WTC11 (cell line): ENCODE measurements at regions not wholly inside any gene's neighbourhood (a gene's known extent, or its start where the extent isn't known, plus 50 kb on each side); places are given as distances from the start of the nearest gene placed in this dataset.

ENCODE experiments used
- ATAC-seq: fragments of 200-7000 bp; cut with Tn5 transposase; 2 replicates; pipeline ENCODE4 v1.10.0; 2021; ENCODE audit warnings: mild to moderate bottlenecking, moderate library complexity
- CTCF ChIA-PET: fragments of 300-600 bp; sonication (Branson Sonifier 250); formaldehyde crosslinking; loops from one replicate; lab custom pipeline; 2021; ENCODE audit warnings: antibody characterized with exemption; lab: Charles Lee
- POLR2A ChIA-PET: fragments of 350-600 bp; sonication (Branson Sonifier 250); formaldehyde crosslinking; loops from one replicate; lab custom pipeline; 2021; ENCODE audit warnings: antibody characterized with exemption; lab: Charles Lee
- DNase-seq: peaks from one replicate; pipeline ENCODE4 v3.0.0; 2021; ENCODE audit warnings: low spot score
- H3K27ac Mint-ChIP-seq: 2 replicates; pipeline ENCODE4 v1.8.0; 2021; ENCODE audit warnings: mixed read lengths
- H3K27me3 Mint-ChIP-seq: 2 replicates; pipeline ENCODE4 v1.8.0; 2021; ENCODE audit warnings: low read depth, mild to moderate bottlenecking, moderate library complexity, mixed read lengths
- H3K36me3 Mint-ChIP-seq: 2 replicates; pipeline ENCODE4 v1.8.0; 2021; ENCODE audit warnings: mixed read lengths
- H3K4me1 Mint-ChIP-seq: 2 replicates; pipeline ENCODE4 v1.8.0; 2022; ENCODE audit warnings: mixed read lengths
- H3K4me3 Mint-ChIP-seq: 2 replicates; pipeline ENCODE4 v1.8.0; 2021; ENCODE audit warnings: mild to moderate bottlenecking, moderate library complexity, mixed read lengths
- H3K9me3 Mint-ChIP-seq: 2 replicates; pipeline ENCODE4 v1.8.0; 2021; ENCODE audit warnings: mixed read lengths
- CDX4 ChIP-seq: fragments of 250-450 bp; sonication (Bioruptor Pico); IDR thresholded peaks from 2 replicates; pipeline ENCODE4 v1.9.0; 2021; ENCODE audit warnings: moderate library complexity, mild to moderate bottlenecking, inconsistent platforms, borderline replicate concordance
- CREB1 ChIP-seq: sonication (generic); formaldehyde crosslinking; IDR thresholded peaks from 2 replicates; pipeline ENCODE4 v1.8.0; 2023; ENCODE audit warnings: mild to moderate bottlenecking, missing genetic modification reagents
- ETV6 ChIP-seq: sonication (generic); formaldehyde crosslinking; IDR thresholded peaks from 2 replicates; pipeline ENCODE4 v1.8.1; 2022; ENCODE audit warnings: mild to moderate bottlenecking, missing genetic modification reagents
- GRHL2 ChIP-seq: fragments of 250-450 bp; sonication (Bioruptor Pico); IDR thresholded peaks from 2 replicates; pipeline ENCODE4 v1.8.0; 2022; ENCODE audit warnings: mild to moderate bottlenecking, moderate library complexity; ENCODE audit not compliant: insufficient replicate concordance, severe bottlenecking
- IRF2 ChIP-seq: sonication (generic); formaldehyde crosslinking; IDR thresholded peaks from 2 replicates; pipeline ENCODE4 v1.8.0; 2022; ENCODE audit warnings: low read depth, missing genetic modification reagents, borderline replicate concordance
- KAT7 ChIP-seq: sonication (generic); formaldehyde crosslinking; IDR thresholded peaks from 2 replicates; pipeline ENCODE4 v1.8.1; 2023; ENCODE audit warnings: missing genetic modification reagents, mild to moderate bottlenecking, borderline replicate concordance
- NFYB ChIP-seq: sonication (generic); formaldehyde crosslinking; conservative IDR thresholded peaks from 2 replicates; pipeline ENCODE4 v1.8.0; 2022; ENCODE audit warnings: low read depth, missing genetic modification reagents
- RELA ChIP-seq: sonication (generic); formaldehyde crosslinking; IDR thresholded peaks from 2 replicates; pipeline ENCODE4 v1.8.1; 2022; ENCODE audit warnings: missing genetic modification reagents, mild to moderate bottlenecking, borderline replicate concordance
- RORB ChIP-seq: fragments of 250-450 bp; sonication (Bioruptor Pico); IDR thresholded peaks from 2 replicates; pipeline ENCODE4 v1.9.0; 2021; ENCODE audit warnings: mild to moderate bottlenecking
- SMAD4 ChIP-seq: sonication (generic); formaldehyde crosslinking; IDR thresholded peaks from 2 replicates; pipeline ENCODE4 v1.8.0; 2022; ENCODE audit warnings: mild to moderate bottlenecking, missing genetic modification reagents
- SP1 ChIP-seq: sonication (generic); formaldehyde crosslinking; conservative IDR thresholded peaks from 2 replicates; pipeline ENCODE4 v1.8.1; 2022; ENCODE audit warnings: missing genetic modification reagents
- TEAD4 ChIP-seq: sonication (generic); formaldehyde crosslinking; IDR thresholded peaks from 2 replicates; pipeline ENCODE4 v1.8.0; 2022; ENCODE audit warnings: mild to moderate bottlenecking, missing genetic modification reagents
- ZNF219 ChIP-seq: sonication (generic); formaldehyde crosslinking; IDR thresholded peaks from 2 replicates; pipeline ENCODE4 v1.8.0; 2023; ENCODE audit warnings: missing genetic modification reagents, mild to moderate bottlenecking, borderline replicate concordance
- TF ChIP-seq, protein P1 (sequence below): fragments of 250-450 bp; sonication (Bioruptor Pico); IDR thresholded peaks from 2 replicates; pipeline ENCODE4 v1.9.0; 2021; ENCODE audit warnings: mild to moderate bottlenecking
- TF ChIP-seq, protein P2 (sequence below): sonication (generic); formaldehyde crosslinking; IDR thresholded peaks from 2 replicates; pipeline ENCODE4 v1.8.1; 2023; ENCODE audit warnings: mild to moderate bottlenecking, missing genetic modification reagents, moderate library complexity
- TF ChIP-seq, protein P3 (sequence below): sonication (generic); formaldehyde crosslinking; IDR thresholded peaks from 2 replicates; pipeline ENCODE4 v1.8.0; 2022; ENCODE audit warnings: missing genetic modification reagents

GRCh38 chr5:133888625-133888991 is 79.8 kb downstream of the C5orf15 start (continued):
- TF ChIP-seq CREB1 (no peak), NFYB (CRISPR knock-in tag) (no peak), GRHL2 (CRISPR knock-in tag) (no peak), IRF2 (CRISPR knock-in tag) (no peak), KAT7 (CRISPR knock-in tag) (no peak), ZNF219 (CRISPR knock-in tag) (no peak)
- TF ChIP-seq, protein P1, sequence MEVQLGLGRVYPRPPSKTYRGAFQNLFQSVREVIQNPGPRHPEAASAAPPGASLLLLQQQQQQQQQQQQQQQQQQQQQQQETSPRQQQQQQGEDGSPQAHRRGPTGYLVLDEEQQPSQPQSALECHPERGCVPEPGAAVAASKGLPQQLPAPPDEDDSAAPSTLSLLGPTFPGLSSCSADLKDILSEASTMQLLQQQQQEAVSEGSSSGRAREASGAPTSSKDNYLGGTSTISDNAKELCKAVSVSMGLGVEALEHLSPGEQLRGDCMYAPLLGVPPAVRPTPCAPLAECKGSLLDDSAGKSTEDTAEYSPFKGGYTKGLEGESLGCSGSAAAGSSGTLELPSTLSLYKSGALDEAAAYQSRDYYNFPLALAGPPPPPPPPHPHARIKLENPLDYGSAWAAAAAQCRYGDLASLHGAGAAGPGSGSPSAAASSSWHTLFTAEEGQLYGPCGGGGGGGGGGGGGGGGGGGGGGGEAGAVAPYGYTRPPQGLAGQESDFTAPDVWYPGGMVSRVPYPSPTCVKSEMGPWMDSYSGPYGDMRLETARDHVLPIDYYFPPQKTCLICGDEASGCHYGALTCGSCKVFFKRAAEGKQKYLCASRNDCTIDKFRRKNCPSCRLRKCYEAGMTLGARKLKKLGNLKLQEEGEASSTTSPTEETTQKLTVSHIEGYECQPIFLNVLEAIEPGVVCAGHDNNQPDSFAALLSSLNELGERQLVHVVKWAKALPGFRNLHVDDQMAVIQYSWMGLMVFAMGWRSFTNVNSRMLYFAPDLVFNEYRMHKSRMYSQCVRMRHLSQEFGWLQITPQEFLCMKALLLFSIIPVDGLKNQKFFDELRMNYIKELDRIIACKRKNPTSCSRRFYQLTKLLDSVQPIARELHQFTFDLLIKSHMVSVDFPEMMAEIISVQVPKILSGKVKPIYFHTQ (CRISPR knock-in tag), result no peak

DNA sequence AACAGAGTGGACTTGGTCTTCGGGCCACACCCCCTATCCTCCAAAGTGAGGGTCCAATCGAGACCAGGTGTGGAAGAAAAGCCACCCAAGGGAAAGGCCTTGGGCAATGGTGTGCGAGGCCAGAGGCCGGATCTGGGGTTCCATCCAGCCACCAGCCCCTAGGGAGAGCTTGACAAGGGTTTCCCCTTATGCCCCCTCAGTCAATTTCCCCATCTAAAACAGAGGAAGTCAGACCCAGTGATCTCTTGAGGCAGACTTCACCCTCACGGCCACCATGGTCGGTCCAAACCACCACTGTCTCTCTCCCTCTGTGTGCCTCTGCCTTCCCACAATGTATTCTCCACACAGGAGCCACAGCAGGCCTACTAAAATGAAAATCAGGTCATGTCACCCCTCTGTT is 82.9 kb downstream of the C5orf15 start:
- H3K27me3 Mint-ChIP-seq, result no peaks in the 10 kb centered on the region; the same call in 1 of the 2 replicates
- DNase-seq (no peak), ATAC-seq (no peak)
- H3K4me1 Mint-ChIP-seq, result peaks cover 8% of the 10 kb centered on the region; the same call in 1 of the 2 replicates
- CTCF ChIA-PET, result interaction anchor here (0.6 kb wide), 1 partner anchor 18 kb away, joined by 5 read pairs; no protein-coding TSS in a partner anchor
- H3K27ac Mint-ChIP-seq, result no peak overlapping the region
- TF ChIP-seq CDX4 (CRISPR knock-in tag) (no peak), RELA (CRISPR knock-in tag) (no peak)
- H3K4me3 Mint-ChIP-seq, result no peak overlapping the region
- no peaks in the 10 kb centered on the region for H3K36me3 Mint-ChIP-seq
- H3K9me3 Mint-ChIP-seq, result peaks cover 4% of the 10 kb centered on the region; the same call in 1 of the 2 replicates
- POLR2A ChIA-PET, result no interaction called here

DNA sequence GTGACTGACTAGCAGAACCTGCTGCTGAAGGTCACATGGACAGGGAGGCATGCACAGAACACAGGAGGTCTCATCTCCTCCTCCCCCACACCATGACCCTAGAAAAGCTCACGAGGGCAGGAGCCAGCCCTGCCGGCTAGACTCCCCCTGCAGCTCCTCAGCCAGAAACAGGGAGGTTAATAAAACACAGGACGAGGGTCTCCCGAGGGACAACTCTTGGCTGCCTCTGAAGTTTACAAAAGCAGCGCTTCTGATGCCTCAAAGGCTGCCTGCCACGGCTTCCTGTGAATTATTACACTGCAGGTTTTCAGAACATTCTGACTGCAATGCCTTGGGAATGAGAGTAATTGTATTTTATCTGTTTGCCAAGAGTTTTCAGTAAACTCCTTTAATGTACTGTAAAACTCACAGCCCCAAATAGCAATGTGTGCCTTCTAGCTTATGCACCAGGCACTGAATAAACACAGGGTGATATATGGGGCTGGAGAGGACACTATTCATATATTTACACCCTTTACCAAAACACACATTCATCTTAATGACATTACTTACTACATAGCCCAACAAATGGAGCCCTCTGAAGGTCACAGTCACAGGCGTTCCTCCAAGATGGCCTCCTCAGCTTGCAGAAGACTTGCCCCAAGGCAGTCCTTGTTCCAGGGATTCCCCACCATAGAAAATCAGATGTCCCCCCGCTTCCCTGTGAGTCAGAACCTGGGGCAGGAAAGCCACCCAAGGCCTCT is 83.7 kb downstream of the C5orf15 start:
- TF ChIP-seq RORB (CRISPR knock-in tag) (no peak), IRF2 (CRISPR knock-in tag) (no peak), SP1 (CRISPR knock-in tag) (no peak)
- TF ChIP-seq, all 79 proteins: peak for 0
- ATAC-seq, result no peak
- no peak for DNase-seq
- Mint-ChIP-seq H3K27me3 (no peaks in the 10 kb centered on the region; the same call in 1 of the 2 replicates), H3K4me3 (no peak overlapping the region), H3K36me3 (no peaks in the 10 kb centered on the region), H3K9me3 (peaks cover 4% of the 10 kb centered on the region; the same call in 1 of the 2 replicates), H3K4me1 (peaks cover 8% of the 10 kb centered on the region; the same call in 1 of the 2 replicates), H3K27ac (no peak overlapping the region)
- ChIA-PET CTCF (interaction anchor here (0.6 kb wide), 1 partner anchor 19 kb away, joined by 5 read pairs; no protein-coding TSS in a partner anchor), POLR2A (no interaction called here)

GRCh38 chr5:133883916-133884315 is 84.5 kb downstream of the C5orf15 start:
- Mint-ChIP-seq H3K36me3 (no peaks in the 10 kb centered on the region), H3K9me3 (peaks cover 4% of the 10 kb centered on the region; the same call in 1 of the 2 replicates), H3K27ac (no peak overlapping the region), H3K27me3 (no peaks in the 10 kb centered on the region; the same call in 1 of the 2 replicates), H3K4me1 (peaks cover 8% of the 10 kb centered on the region; the same call in 1 of the 2 replicates), H3K4me3 (no peak overlapping the region)
- no peak for DNase-seq
- no peak for ATAC-seq
- TF ChIP-seq TEAD4 (CRISPR knock-in tag) (no peak), SMAD4 (CRISPR knock-in tag) (no peak), ETV6 (CRISPR knock-in tag) (no peak)
- TF ChIP-seq, protein P2, sequence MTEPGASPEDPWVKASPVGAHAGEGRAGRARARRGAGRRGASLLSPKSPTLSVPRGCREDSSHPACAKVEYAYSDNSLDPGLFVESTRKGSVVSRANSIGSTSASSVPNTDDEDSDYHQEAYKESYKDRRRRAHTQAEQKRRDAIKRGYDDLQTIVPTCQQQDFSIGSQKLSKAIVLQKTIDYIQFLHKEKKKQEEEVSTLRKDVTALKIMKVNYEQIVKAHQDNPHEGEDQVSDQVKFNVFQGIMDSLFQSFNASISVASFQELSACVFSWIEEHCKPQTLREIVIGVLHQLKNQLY (CRISPR knock-in tag), result no peak
- TF ChIP-seq, protein P3, sequence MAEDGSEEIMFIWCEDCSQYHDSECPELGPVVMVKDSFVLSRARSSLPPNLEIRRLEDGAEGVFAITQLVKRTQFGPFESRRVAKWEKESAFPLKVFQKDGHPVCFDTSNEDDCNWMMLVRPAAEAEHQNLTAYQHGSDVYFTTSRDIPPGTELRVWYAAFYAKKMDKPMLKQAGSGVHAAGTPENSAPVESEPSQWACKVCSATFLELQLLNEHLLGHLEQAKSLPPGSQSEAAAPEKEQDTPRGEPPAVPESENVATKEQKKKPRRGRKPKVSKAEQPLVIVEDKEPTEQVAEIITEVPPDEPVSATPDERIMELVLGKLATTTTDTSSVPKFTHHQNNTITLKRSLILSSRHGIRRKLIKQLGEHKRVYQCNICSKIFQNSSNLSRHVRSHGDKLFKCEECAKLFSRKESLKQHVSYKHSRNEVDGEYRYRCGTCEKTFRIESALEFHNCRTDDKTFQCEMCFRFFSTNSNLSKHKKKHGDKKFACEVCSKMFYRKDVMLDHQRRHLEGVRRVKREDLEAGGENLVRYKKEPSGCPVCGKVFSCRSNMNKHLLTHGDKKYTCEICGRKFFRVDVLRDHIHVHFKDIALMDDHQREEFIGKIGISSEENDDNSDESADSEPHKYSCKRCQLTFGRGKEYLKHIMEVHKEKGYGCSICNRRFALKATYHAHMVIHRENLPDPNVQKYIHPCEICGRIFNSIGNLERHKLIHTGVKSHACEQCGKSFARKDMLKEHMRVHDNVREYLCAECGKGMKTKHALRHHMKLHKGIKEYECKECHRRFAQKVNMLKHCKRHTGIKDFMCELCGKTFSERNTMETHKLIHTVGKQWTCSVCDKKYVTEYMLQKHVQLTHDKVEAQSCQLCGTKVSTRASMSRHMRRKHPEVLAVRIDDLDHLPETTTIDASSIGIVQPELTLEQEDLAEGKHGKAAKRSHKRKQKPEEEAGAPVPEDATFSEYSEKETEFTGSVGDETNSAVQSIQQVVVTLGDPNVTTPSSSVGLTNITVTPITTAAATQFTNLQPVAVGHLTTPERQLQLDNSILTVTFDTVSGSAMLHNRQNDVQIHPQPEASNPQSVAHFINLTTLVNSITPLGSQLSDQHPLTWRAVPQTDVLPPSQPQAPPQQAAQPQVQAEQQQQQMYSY (CRISPR knock-in tag), result no peak
- ChIA-PET POLR2A (no interaction called here), CTCF (no interaction called here)
